ENCODE measurements at regions not wholly inside any gene's neighbourhood (a gene's known extent, or its start where the extent isn't known, plus 50 kb on each side); places are given as distances from the start of the nearest gene placed in this dataset.

- TF ChIP-seq CTCF (IDR thresholded peaks at IDR 0.05; ENCODE audit: low read depth, low read length, poor library complexity, severe bottlenecking) (no peak), EZH2phosphoT487 (IDR thresholded peaks at IDR 0.05; ENCODE audit: borderline replicate concordance, low read length) (no peak)
- Histone ChIP-seq H3K4me1 (ENCODE audit: control insufficient read depth, low read length) (no peaks in the 10 kb centered on the region), H4K20me1 (ENCODE audit: control insufficient read depth, insufficient read depth, low read depth, low read length) (no peaks in the 10 kb centered on the region), H3K4me2 (ENCODE audit: low read length) (no peak overlapping the region), H3K79me2 (ENCODE audit: control insufficient read depth, low read length) (no peaks in the 10 kb centered on the region), H3K27ac (ENCODE audit: low read depth, low read length) (no peak overlapping the region), H3K9me3 (ENCODE audit: control insufficient read depth, insufficient read depth, low read length) (no peaks in the 10 kb centered on the region), H3K27me3 (ENCODE audit: control insufficient read depth, low read length) (no peaks in the 10 kb centered on the region), H3F3A (ENCODE audit: control insufficient read depth, insufficient read depth) (no peaks in the 10 kb centered on the region), H3K9me2 (replicated peaks; ENCODE audit: control insufficient read depth, low read length) (no peaks in the 10 kb centered on the region), H3K36me3 (ENCODE audit: control insufficient read depth, low read length) (no peaks in the 10 kb centered on the region), H3K4me3 (ENCODE audit: low read length) (no peak overlapping the region)
These were observed 697.5 kb downstream of the SEMA5A start for GRCh38 chr5:8848366-8848765.

- no peaks in the 10 kb centered on the region for H3K79me2 ChIP-seq (ENCODE audit: control insufficient read depth, low read length)
- no peaks in the 10 kb centered on the region for H3F3A ChIP-seq (ENCODE audit: control insufficient read depth, insufficient read depth)
- H3K4me2 ChIP-seq (ENCODE audit: low read length) = no peak overlapping the region
- H3K9me3 ChIP-seq (ENCODE audit: control insufficient read depth, insufficient read depth, low read length) = no peaks in the 10 kb centered on the region
- H3K27ac ChIP-seq (ENCODE audit: low read depth, low read length) = no peak overlapping the region
- H3K4me3 ChIP-seq (ENCODE audit: low read length) = no peak overlapping the region
- no peaks in the 10 kb centered on the region for H4K20me1 ChIP-seq (ENCODE audit: control insufficient read depth, insufficient read depth, low read depth, low read length)
- no peaks in the 10 kb centered on the region for H3K36me3 ChIP-seq (ENCODE audit: control insufficient read depth, low read length)
- no peaks in the 10 kb centered on the region for H3K9me2 ChIP-seq (replicated peaks; ENCODE audit: control insufficient read depth, low read length)
- no peaks in the 10 kb centered on the region for H3K4me1 ChIP-seq (ENCODE audit: control insufficient read depth, low read length)
- TF ChIP-seq CTCF (IDR thresholded peaks at IDR 0.05; ENCODE audit: low read depth, low read length, poor library complexity, severe bottlenecking) (no peak), EZH2phosphoT487 (IDR thresholded peaks at IDR 0.05; ENCODE audit: borderline replicate concordance, low read length) (no peak)
- H3K27me3 ChIP-seq (ENCODE audit: control insufficient read depth, low read length) = no peaks in the 10 kb centered on the region
These were observed 696.8 kb downstream of the SEMA5A start for GRCh38 chr5:8848997-8849594.

- H3K27ac ChIP-seq (ENCODE audit: low read depth, low read length) = no peak overlapping the region
- H3K4me2 ChIP-seq (ENCODE audit: low read length) = no peak overlapping the region
- H3K4me3 ChIP-seq (ENCODE audit: low read length) = no peak overlapping the region
- no peaks in the 10 kb centered on the region for H4K20me1 ChIP-seq (ENCODE audit: control insufficient read depth, insufficient read depth, low read depth, low read length)
- TF ChIP-seq CTCF (IDR thresholded peaks at IDR 0.05; ENCODE audit: low read depth, low read length, poor library complexity, severe bottlenecking) (no peak), EZH2phosphoT487 (IDR thresholded peaks at IDR 0.05; ENCODE audit: borderline replicate concordance, low read length) (no peak)
- no peaks in the 10 kb centered on the region for H3K9me3 ChIP-seq (ENCODE audit: control insufficient read depth, insufficient read depth, low read length)
- H3F3A ChIP-seq (ENCODE audit: control insufficient read depth, insufficient read depth) = no peaks in the 10 kb centered on the region
- no peaks in the 10 kb centered on the region for H3K9me2 ChIP-seq (replicated peaks; ENCODE audit: control insufficient read depth, low read length)
- no peaks in the 10 kb centered on the region for H3K79me2 ChIP-seq (ENCODE audit: control insufficient read depth, low read length)
- no peaks in the 10 kb centered on the region for H3K4me1 ChIP-seq (ENCODE audit: control insufficient read depth, low read length)
- no peaks in the 10 kb centered on the region for H3K27me3 ChIP-seq (ENCODE audit: control insufficient read depth, low read length)
- H3K36me3 ChIP-seq (ENCODE audit: control insufficient read depth, low read length) = no peaks in the 10 kb centered on the region
These were observed 694.8 kb downstream of the SEMA5A start for GRCh38 chr5:8851101-8851500.
